ENCODE measurements at regions not wholly inside any gene's neighbourhood (a gene's known extent, or its start where the extent isn't known, plus 50 kb on each side); places are given as distances from the start of the nearest gene placed in this dataset.

DNA sequence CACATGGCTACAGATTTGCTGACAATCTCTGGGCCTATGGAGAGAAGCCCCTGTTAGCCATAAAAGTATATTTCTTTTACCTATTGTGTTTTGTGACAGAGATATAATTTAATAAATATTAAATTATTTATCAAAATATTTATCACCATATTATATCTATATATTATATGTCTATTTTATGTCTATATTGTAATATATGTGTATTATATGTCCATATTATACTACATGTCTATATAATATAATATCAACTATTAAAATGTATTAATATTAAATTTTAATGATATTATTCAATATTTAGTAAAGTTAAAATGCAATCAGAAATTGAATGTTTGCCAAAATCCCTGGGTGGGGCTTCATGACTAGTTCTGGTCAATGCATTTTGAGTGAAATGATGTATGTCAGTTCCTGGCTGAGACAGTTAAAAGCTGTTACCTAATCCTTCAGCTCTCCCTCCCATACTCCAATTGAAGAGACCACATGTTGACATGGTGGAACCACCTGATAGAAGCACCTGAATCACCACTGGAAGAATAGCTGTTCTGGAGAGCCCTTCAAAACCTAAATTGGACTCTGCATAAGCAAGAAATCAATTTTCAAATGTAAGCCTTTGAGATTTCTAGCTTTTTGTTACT, 357.3 kb upstream of the DDHD1 start:
- DNase-seq = no peak

- no peak for DNase-seq
These were observed 356.4 kb upstream of the DDHD1 start for GRCh38 chr14:53509276-53510244.

DNA sequence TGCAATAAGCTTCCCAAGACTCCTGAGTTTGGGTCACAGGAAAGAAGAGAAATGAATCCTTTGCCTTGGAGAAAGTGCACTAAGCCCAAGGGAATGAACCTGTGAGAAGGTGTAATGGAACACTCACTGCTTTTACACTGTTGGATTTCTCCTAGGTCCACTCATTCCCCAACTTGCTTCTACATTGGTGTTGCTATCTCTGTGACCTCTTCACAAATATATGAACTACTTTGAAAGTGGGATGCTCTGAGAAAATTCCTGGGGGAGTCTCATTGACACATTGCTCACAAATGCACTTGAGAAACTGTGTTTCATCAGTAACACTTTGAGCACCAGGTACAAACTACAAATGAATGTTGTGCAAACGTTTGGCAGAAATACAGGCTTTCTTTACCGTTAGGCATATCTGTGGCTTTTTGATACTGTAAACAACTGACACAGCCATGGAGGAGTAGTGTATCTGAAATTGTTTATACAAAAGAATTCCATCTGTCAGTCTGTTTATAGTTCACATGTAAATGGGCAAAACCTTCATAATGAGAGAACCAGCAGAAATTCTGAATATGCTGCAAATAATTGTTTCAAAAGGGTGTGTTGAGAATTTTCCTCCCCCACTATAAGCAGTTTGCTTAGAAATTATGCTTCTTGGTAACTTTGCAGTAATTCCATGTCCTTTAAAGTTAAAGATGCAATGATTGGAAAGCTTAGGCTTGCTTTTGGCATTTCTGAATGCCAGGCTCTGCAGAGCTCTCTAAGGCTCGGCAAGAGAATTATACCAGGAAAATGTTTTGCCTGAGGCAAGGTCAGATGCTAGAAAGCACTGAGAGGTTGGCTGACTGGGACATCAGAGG, 348.5 kb upstream of the DDHD1 start:
- DNase-seq = no peak

DNA sequence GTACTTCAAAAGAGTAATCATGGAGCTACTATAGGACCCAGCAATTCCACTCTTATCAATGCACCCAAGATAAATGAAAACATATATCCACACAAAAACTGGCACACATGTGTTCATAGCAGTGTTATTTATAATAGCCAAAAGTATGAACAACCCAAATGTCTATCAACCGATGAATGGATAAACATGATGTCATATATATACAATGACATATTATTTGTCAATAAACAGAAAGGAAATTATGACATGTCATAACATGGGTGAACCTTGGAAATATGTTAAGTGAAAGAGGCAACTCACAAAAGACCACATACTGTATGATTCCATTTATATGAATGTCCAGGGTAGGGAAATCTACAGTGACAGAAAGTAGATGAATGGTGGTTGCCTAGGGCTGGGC, 347.1 kb upstream of the DDHD1 start:
- no peak for DNase-seq

- DNase-seq = no peak
These were observed 343.5 kb upstream of the DDHD1 start for GRCh38 chr14:53496668-53497067.

DNA sequence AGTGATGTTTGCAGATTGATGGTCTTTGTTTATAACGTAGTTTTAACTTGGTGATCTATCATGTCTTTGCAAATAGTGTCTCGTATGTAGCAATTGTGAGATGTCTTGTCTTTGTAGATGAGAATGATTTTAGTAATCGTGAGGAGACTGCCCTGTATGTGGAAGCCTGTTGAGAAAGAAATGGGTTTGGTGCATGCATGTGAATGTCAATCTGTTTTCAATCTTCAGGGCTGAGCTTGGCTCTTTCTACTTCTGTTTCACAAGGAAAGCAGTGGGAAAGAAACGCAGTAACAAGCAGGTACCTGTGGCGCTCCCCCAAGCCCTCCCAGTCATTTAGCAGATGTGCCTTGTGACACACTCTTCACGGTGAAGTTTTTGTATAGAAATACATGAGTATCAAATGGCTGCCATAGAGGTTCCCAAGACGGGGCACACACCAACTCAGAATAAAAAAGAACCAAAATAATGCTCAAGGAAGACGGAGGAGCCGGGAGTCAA, 342.8 kb upstream of the DDHD1 start:
- no peak for DNase-seq

- DNase-seq = no peak
These were observed 341.5 kb upstream of the DDHD1 start for GRCh38 chr14:53494587-53494986.

GRCh38 chr14:53493860-53494259, 340.7 kb upstream of the DDHD1 start:
- no peak for DNase-seq

GRCh38 chr14:53493320-53493719, 340.2 kb upstream of the DDHD1 start:
- DNase-seq = no peak

GRCh38 chr14:53491884-53492277, 338.8 kb upstream of the DDHD1 start:
- DNase-seq = no peak

DNA sequence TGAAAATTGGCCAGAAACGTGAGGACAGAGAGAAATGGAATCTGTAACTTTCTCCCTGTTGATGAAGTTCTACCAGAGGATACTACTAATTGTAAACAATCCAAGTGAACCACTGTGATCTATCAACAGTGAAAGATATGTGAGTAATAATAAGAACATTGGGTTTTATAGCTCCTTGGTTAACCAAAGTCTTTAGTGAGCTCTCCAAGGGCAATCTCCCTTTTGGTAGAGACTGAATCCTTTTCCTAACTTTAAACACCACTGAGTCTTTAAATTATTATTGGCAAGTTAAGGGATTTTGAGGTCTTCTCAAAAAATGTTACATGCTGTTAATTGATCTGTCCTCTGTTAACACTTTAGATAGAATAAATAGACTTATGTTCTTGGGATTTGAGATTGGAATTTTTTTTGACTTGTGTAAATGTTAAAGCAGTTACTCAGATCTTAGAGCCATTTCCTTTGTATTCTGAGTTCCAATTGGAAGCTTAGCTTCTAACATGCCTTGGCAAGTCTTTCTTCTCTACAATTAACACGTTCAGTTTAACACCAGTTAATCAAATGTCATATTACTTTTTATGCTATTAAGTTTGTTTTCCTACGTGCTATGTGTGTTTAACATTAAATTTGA, 338.2 kb upstream of the DDHD1 start:
- DNase-seq = no peak

DNA sequence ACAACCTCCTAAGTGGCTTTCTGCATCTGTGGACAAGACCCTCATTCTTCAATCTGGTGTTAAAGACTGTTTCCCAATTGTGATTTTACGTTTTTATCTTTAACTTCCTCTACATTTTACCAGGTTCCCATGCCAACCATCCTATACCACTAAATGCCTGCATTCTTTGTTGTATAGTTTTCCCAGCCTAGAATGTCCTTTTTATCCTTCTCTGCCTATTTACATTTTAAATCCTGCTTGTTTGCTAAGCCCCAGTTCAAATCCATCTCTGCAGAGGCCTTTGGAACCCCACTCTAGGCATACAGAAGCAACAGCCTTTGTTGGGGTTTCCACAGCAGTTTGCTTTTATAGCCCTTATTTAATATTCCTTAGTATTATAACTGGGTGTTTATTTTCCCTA, 325.1 kb upstream of the DDHD1 start:
- no peak for DNase-seq

DNA sequence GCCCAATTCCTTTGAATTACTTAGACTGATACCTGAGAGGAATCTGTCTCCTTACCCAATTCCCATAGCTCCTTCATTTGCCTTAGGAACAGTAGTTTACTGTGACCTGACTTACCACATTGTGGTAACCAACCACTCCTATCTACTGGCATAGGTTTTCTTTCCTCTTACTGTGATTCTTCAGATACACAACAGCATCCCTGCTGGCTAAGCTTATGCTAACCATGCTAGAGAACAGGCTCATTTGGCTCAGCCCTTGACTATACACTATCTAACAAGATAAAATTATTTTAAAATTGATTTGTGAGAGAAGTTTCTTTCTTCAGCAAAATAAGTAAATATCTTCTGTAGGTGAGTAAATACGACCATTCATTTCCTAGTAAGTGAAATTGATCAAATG, 320.4 kb upstream of the DDHD1 start:
- no peak for DNase-seq

- no peak for DNase-seq
These were observed 319.2 kb upstream of the DDHD1 start for GRCh38 chr14:53472306-53472705.

- no peak for DNase-seq
These were observed 317.4 kb upstream of the DDHD1 start for GRCh38 chr14:53470351-53471043.

DNA sequence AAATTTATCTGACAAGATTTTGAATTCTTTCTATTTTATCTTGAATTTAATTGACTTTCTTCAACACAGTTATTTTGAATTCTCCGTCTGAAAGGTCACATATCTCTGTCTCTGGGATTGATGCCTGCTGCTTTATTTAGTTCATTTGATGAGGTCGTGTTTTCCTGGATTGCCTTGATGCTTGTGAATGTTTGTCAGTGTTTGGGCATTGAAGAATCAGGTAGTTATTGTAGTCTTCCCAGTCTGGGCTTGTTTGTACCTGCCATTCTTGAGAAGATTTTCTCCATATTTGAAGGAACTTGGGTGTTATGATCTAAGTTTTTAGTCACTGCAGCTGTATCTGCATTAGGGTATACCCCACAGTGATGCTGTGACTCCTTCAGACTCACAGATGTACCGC, 315.8 kb upstream of the DDHD1 start:
- DNase-seq = no peak

GRCh38 chr14:53464376-53464775, 311.3 kb upstream of the DDHD1 start:
- no peak for DNase-seq

DNA sequence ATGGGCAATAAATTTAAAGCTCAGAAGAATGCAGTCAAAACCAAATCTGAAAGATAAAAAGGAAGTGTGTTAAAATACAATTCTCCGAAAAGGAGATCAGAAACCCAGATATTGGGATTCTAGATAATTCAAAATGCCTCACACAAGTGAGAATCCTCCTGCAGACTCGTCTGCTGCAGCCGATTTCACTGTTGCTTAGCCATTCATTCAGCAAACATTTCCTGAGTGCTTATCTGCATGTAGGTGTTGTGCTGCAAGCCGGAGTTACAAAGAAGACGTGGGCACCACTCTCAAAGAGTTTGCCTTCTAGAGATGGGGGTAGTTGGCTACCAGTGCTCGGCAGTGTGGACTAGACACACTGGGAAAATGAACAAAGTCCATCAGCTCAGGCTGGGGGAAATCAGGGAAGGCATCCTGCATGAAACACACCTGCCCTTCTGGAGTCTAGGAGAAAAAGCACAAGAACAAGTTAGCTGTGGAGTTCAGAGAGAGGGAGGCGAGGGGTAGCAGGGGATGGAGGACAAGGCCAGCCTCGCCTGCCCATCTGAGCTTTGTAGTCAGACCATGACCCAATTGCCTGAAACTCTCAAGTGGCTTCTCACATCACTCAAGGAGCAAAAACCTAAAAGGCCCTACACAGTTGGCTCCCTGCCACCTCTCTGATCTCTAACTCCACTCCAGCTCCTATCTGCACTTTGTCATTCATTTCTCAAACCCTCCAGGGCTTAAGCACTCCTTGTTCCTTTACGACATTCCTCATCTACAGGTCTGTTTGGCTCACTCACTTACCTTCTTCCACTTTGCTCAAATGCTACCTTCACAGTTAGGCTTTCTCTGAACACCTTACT, 310.0 kb upstream of the DDHD1 start:
- DNase-seq = no peak

- DNase-seq = no peak
These were observed 308.7 kb upstream of the DDHD1 start for GRCh38 chr14:53461858-53462257.

DNA sequence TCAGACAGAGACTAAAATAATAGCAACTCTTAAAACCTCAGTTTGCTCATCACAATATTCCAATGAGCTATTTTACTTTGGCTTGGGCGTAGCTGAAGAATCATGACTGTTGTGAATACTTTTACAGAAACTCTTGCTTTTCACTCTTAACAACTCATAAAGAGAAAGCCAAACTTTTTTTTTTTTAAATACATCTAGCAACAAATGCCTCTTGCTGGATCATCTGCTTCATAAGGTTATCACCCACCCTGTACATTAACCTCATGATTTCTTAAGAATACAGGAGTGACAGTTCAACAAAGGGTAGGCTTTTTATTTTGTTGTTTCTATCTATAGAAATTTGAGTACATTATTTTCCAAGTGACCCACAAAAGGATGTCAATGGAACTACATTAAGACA, 307.4 kb upstream of the DDHD1 start:
- DNase-seq = no peak

GRCh38 chr14:53458368-53458814, 305.3 kb upstream of the DDHD1 start:
- no peak for DNase-seq
